ENCODE measurements at regions not wholly inside any gene's neighbourhood (a gene's known extent, or its start where the extent isn't known, plus 50 kb on each side); places are given as distances from the start of the nearest gene placed in this dataset.
A peak's percentile ranks its signal among the peaks of the same experiment; 100 is the strongest.

DNA sequence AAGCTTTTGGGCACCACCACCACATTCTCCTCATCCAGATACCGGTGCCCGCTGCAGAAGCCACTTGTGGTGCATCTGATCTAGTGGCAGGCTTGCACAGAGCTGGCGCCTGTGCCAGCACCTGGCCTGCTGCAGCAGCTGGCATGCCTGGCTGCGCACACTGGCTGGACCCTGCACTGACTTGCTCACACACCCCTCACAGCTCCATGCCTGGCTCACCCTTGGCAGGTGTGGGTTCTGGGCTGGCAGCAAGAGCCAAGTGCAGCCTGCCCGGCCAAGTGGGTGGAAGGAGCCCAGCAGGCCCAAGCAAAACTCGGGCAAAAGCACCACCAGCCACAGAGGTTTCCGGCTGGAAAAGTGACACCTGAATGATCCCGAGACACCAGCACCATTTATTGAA lies 315.7 kb upstream of the RRP15 start:
- TF ChIP-seq CSDC2 (CRISPR knock-in tag; IDR thresholded peaks at IDR 0.05) (no peak), ZNF8 (CRISPR knock-in tag; IDR thresholded peaks at IDR 0.05) (no peak), ZC3H10 (CRISPR knock-in tag; IDR thresholded peaks at IDR 0.05) (no peak), ZFP3 (CRISPR knock-in tag; IDR thresholded peaks at IDR 0.05) (no peak), SNAI2 (CRISPR knock-in tag; IDR thresholded peaks at IDR 0.05) (no peak)
- TF ChIP-seq, protein P1, sequence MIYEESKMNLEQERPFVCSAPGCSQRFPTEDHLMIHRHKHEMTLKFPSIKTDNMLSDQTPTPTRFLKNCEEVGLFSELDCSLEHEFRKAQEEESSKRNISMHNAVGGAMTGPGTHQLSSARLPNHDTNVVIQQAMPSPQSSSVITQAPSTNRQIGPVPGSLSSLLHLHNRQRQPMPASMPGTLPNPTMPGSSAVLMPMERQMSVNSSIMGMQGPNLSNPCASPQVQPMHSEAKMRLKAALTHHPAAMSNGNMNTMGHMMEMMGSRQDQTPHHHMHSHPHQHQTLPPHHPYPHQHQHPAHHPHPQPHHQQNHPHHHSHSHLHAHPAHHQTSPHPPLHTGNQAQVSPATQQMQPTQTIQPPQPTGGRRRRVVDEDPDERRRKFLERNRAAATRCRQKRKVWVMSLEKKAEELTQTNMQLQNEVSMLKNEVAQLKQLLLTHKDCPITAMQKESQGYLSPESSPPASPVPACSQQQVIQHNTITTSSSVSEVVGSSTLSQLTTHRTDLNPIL (CRISPR knock-in tag; IDR thresholded peaks at IDR 0.05; ENCODE audit: low read depth): no peak
- TF ChIP-seq, protein P2, sequence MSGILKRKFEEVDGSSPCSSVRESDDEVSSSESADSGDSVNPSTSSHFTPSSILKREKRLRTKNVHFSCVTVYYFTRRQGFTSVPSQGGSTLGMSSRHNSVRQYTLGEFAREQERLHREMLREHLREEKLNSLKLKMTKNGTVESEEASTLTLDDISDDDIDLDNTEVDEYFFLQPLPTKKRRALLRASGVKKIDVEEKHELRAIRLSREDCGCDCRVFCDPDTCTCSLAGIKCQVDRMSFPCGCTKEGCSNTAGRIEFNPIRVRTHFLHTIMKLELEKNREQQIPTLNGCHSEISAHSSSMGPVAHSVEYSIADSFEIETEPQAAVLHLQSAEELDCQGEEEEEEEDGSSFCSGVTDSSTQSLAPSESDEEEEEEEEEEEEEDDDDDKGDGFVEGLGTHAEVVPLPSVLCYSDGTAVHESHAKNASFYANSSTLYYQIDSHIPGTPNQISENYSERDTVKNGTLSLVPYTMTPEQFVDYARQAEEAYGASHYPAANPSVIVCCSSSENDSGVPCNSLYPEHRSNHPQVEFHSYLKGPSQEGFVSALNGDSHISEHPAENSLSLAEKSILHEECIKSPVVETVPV (CRISPR knock-in tag; IDR thresholded peaks at IDR 0.05): no peak
- no peak for ATAC-seq

DNA sequence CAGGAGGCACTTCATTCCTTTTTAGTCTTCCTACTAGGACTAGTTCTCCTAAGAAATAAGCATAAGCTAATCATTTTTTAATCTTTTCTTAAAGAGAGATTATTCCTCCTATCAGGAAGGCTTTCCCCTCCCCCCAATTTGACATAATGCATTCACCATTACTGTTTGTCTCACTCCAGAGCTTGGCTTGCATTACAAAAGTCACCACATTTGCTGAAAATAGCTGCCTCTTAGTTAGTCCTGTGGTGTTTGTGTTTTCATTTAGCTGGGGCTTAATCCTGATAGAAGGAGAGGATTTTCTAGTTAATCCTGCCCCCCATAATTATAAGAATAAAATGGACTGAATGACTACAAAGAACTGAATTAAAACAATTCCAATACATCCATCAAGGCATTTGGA lies 307.1 kb upstream of the RRP15 start:
- TF ChIP-seq ZC3H10 (CRISPR knock-in tag; IDR thresholded peaks at IDR 0.05): no peak
- no peak for TF ChIP-seq TCF4 (CRISPR knock-in tag; IDR thresholded peaks at IDR 0.05; ENCODE audit: borderline replicate concordance)
- TF ChIP-seq ZNF70 (CRISPR knock-in tag; IDR thresholded peaks at IDR 0.05): no peak
- no peak for TF ChIP-seq BACH2 (CRISPR knock-in tag; IDR thresholded peaks at IDR 0.05; ENCODE audit: borderline replicate concordance)
- TF ChIP-seq OSR1 (CRISPR knock-in tag; IDR thresholded peaks at IDR 0.05): no peak
- TF ChIP-seq, protein P3, sequence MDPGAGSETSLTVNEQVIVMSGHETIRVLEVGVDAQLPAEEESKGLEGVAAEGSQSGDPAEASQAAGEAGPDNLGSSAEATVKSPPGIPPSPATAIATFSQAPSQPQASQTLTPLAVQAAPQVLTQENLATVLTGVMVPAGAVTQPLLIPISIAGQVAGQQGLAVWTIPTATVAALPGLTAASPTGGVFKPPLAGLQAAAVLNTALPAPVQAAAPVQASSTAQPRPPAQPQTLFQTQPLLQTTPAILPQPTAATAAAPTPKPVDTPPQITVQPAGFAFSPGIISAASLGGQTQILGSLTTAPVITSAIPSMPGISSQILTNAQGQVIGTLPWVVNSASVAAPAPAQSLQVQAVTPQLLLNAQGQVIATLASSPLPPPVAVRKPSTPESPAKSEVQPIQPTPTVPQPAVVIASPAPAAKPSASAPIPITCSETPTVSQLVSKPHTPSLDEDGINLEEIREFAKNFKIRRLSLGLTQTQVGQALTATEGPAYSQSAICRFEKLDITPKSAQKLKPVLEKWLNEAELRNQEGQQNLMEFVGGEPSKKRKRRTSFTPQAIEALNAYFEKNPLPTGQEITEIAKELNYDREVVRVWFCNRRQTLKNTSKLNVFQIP (CRISPR knock-in tag; IDR thresholded peaks at IDR 0.05; ENCODE audit: borderline replicate concordance, low read depth): no peak
- no peak for TF ChIP-seq ESRRG (CRISPR knock-in tag; IDR thresholded peaks at IDR 0.05)
- ATAC-seq: no peak

DNA sequence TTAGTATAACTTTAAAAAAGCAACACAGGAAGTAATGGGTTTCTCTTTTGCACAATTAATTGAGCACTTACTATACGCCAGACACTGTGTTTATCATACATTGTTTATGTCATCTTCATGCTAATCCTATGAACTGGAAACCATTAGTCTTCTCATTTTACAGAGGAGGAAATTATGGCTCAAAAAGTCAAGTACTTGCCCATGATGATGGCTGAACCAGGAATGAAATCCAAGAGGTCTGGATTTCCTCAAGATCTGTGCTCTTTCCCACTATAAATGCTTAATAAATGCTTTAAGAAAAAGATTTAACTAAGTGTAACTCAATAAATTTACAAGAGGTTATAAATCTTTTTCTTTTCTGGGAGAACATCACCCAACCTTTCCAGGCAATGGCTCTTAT lies 303.7 kb upstream of the RRP15 start:
- TF ChIP-seq, protein P3 (CRISPR knock-in tag; IDR thresholded peaks at IDR 0.05; ENCODE audit: borderline replicate concordance, low read depth): no peak
- no peak for TF ChIP-seq ZFP30 (CRISPR knock-in tag; IDR thresholded peaks at IDR 0.05)
- TF ChIP-seq ZNF70 (CRISPR knock-in tag; IDR thresholded peaks at IDR 0.05): no peak
- TF ChIP-seq PPARA (CRISPR knock-in tag; IDR thresholded peaks at IDR 0.05; ENCODE audit: borderline replicate concordance): no peak
- peak; percentile 89 for TF ChIP-seq ZC3H10 (CRISPR knock-in tag; IDR thresholded peaks at IDR 0.05)
- no peak for TF ChIP-seq ARNTL (CRISPR knock-in tag; IDR thresholded peaks at IDR 0.05; ENCODE audit: borderline replicate concordance, low read depth)
- TF ChIP-seq, protein P1 (CRISPR knock-in tag; IDR thresholded peaks at IDR 0.05; ENCODE audit: low read depth): no peak
- peak; percentile 44; the same call in 2 of the 3 replicates for ATAC-seq

DNA sequence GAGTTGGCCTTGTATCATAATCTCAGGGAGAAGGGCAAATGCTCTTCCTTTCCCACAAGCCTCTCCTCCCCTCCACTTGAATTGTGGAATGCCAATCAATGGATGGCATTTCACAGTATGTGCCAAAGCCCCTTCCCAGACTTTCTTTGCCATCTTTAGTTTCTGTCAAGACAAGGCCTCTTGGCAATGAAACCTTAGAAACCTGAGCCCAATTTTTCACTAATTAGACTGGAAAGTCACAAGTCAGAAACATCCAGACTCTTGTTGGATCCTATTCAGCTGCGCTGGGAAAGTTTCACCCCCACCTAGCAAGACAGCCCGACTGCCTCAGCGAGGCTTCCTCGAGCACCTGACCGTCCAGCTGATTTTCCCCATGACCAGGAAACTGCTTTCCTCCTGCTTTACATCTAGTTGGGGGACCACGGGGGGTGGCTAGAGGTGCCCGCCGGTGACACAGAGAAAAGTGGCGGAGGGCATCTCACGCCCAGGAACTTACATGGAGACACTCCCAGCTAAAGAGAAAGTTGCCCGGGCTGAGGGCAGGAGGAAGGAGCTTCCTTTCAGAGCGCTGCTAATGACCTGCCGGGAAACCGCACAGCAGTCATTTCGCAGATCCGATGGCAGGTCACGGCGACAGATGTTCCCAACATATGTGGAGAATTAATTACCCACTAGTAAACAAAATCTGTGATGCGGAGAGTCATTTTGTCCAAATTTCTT lies 302.6 kb upstream of the RRP15 start:
- TF ChIP-seq ARNTL (CRISPR knock-in tag; IDR thresholded peaks at IDR 0.05; ENCODE audit: borderline replicate concordance, low read depth): no peak
- TF ChIP-seq ZNF565 (CRISPR knock-in tag; conservative IDR thresholded peaks at IDR 0.05; ENCODE audit: low read depth): no peak
- no peak for TF ChIP-seq TCF4 (CRISPR knock-in tag; IDR thresholded peaks at IDR 0.05; ENCODE audit: borderline replicate concordance)
- TF ChIP-seq TOX (CRISPR knock-in tag; IDR thresholded peaks at IDR 0.05; ENCODE audit: borderline replicate concordance): no peak
- no peak for TF ChIP-seq GLIS3 (CRISPR knock-in tag; IDR thresholded peaks at IDR 0.05)
- TF ChIP-seq ZNF70 (CRISPR knock-in tag; IDR thresholded peaks at IDR 0.05): no peak
- TF ChIP-seq ZFP3 (CRISPR knock-in tag; IDR thresholded peaks at IDR 0.05): no peak
- no peak for TF ChIP-seq OSR1 (CRISPR knock-in tag; IDR thresholded peaks at IDR 0.05)
- no peak for TF ChIP-seq ZC3H10 (CRISPR knock-in tag; IDR thresholded peaks at IDR 0.05)
- no peak for TF ChIP-seq ISL1 (CRISPR knock-in tag; IDR thresholded peaks at IDR 0.05)
- TF ChIP-seq ZNF8 (CRISPR knock-in tag; IDR thresholded peaks at IDR 0.05): no peak
- no peak for TF ChIP-seq ZFP30 (CRISPR knock-in tag; IDR thresholded peaks at IDR 0.05)
- TF ChIP-seq, protein P3 (CRISPR knock-in tag; IDR thresholded peaks at IDR 0.05; ENCODE audit: borderline replicate concordance, low read depth): no peak
- no peak for ATAC-seq

Measured in SK-N-SH treated with all-trans-retinoic acid at 6 μM for 48 hours (cell line).